ENCODE measurements at regions not wholly inside any gene's neighbourhood (a gene's known extent, or its start where the extent isn't known, plus 50 kb on each side); places are given as distances from the start of the nearest gene placed in this dataset.
A peak's percentile ranks its signal among the peaks of the same experiment; 100 is the strongest.
"Not testable (repeated sequence)": the region's sequence is repeated elsewhere in the genome, so short reads cannot be mapped to it uniquely, and the experiment has no call there.

DNA sequence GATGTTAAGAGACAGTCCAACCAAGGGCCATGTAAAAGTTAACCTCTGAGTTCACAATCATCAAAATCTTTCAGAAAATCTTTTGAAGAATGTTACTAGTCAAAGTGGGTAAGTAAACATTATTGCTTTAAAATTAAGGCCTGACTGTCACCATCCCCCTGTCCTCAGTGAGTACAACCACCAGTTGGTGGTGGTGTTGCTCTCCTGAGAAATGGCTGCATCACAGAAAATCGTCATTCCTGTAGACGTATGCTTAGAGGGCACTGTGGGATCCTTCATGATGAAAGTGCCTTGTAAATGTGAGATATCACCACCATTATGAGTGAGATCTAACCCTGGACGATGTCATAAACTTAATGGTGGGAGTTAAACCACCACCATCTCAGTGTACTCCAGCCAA, 451.2 kb downstream of the RPS29 start:
- Mint-ChIP-seq H3K9me3 (peaks cover 0 to 8% of the 10 kb centered on the region in 2 donors), H3K27me3 (no peaks in the 10 kb centered on the region), H3K4me1 (no peaks in the 10 kb centered on the region), H3K4me3 (no peak overlapping the region), H3K27ac (no peak overlapping the region), H3K36me3 (peaks cover 0 to 7% of the 10 kb centered on the region in 2 donors)
- ATAC-seq (replicated peaks) (peak; percentile 29 to 48), DNase-seq (no peak)

GRCh38 chr14:49121246-49121645, 464.9 kb downstream of the RPS29 start:
- no peak overlapping the region for H3K27ac Mint-ChIP-seq
- ATAC-seq (replicated peaks) (no peak), DNase-seq (no peak)
- H3K4me1 Mint-ChIP-seq: no peaks in the 10 kb centered on the region
- no peak overlapping the region for H3K4me3 Mint-ChIP-seq
- peaks cover 0 to 2% of the 10 kb centered on the region in 2 donors for H3K9me3 Mint-ChIP-seq
- H3K36me3 Mint-ChIP-seq: no peaks in the 10 kb centered on the region
- H3K27me3 Mint-ChIP-seq: no peaks in the 10 kb centered on the region

- H3K4me3 Mint-ChIP-seq: no peak overlapping the region
- H3K36me3 Mint-ChIP-seq: no peaks in the 10 kb centered on the region
- H3K4me1 Mint-ChIP-seq: peaks cover 11 to 19% of the 10 kb centered on the region in 2 donors
- ATAC-seq (replicated peaks) (no peak), DNase-seq (no peak)
- H3K27ac Mint-ChIP-seq: no peak overlapping the region
- H3K27me3 Mint-ChIP-seq: peaks cover 4 to 7% of the 10 kb centered on the region in 2 donors
- no peaks in the 10 kb centered on the region for H3K9me3 Mint-ChIP-seq
Measured at GRCh38 chr14:49114161-49114893, 471.9 kb downstream of the RPS29 start.

DNA sequence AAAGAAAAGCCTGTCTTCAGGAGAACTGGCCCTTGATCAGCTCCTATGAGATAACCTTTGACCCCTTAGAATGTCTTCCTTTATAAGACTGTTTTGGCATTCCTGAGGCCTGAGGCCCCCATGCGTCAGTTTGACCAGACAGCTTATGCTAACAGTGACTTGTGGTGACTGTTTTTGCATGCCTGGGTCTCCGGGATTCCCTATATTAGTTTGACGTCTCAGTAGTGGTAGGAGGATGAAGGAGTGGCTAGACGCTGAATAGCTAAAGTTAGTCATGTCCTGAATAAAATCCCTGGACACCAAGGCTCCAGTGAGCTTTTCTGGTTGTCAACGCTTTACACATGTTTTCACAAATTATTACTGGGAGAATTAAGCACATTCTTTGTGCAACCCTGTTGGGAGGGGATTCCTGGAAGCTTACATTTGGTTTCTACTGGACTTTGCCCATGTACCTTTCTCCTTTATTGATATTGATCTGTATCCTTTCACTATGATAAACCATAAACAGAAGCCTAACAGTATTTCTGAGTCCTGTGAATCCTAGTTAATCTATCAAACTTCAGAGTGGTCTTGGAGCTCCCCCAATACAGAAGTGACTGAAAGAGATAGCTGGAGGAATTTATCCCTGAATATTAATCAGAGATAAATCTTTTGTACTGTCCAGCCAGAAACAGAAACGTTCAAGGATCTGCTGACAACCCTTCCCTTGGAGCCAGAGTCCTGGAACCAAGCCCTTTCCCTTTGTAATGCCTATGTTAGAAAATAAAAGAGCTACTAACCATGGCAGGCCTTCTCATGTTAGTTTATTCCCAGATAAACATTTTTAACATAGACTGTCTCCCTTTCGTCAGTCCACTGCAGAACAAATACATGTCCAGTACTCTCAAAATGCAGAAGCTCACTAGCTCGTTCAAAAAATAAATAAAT, 479.2 kb downstream of the RPS29 start:
- DNase-seq: no peak
- H3K36me3 Mint-ChIP-seq: peaks cover 0 to 3% of the 10 kb centered on the region in 2 donors
- H3K4me3 Mint-ChIP-seq: no peak overlapping the region
- peaks cover 2 to 4% of the 10 kb centered on the region in 2 donors for H3K9me3 Mint-ChIP-seq
- H3K4me1 Mint-ChIP-seq: peaks cover 8 to 11% of the 10 kb centered on the region in 2 donors
- H3K27me3 Mint-ChIP-seq: peaks cover 0 to 7% of the 10 kb centered on the region in 2 donors
- no peak overlapping the region for H3K27ac Mint-ChIP-seq
- ATAC-seq (replicated peaks): no peak

DNA sequence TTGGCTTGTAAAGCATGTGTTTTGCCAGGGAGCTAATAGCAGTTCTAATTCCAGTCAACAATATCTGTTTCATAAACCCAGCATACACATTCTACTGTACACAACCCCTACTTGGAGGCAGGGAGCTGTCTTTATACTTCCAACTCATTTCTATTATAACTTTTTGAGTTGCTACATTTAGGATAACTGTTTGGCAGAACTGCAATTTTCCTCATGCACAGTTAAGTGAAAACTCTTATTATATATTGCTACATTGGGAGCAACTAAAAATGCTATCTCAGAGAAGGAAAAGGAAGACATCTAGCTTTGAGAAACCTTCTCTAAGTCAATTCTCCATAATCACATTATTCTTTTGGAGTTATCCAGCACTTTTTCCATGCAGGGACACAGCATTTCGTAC, 480.2 kb downstream of the RPS29 start:
- Mint-ChIP-seq H3K4me1 (peaks cover under 1 to 1% of the 10 kb centered on the region in 2 donors), H3K4me3 (no peak overlapping the region), H3K27ac (no peak overlapping the region), H3K36me3 (peaks cover 0 to 3% of the 10 kb centered on the region in 2 donors), H3K9me3 (peaks cover 2 to 4% of the 10 kb centered on the region in 2 donors), H3K27me3 (peaks cover 0 to under 1% of the 10 kb centered on the region in 2 donors)
- ATAC-seq (replicated peaks) (no peak), DNase-seq (no peak)

GRCh38 chr14:49105512-49105911, 480.7 kb downstream of the RPS29 start:
- DNase-seq: no peak
- Mint-ChIP-seq H3K27me3 (no peaks in the 10 kb centered on the region), H3K27ac (no peak overlapping the region), H3K4me1 (peaks cover 0 to 1% of the 10 kb centered on the region in 2 donors), H3K9me3 (peaks cover 2 to 4% of the 10 kb centered on the region in 2 donors), H3K36me3 (peaks cover 0 to 3% of the 10 kb centered on the region in 2 donors), H3K4me3 (no peak overlapping the region)
- ATAC-seq (replicated peaks): no peak

GRCh38 chr14:49092345-49092744, 493.8 kb downstream of the RPS29 start:
- DNase-seq (no peak), ATAC-seq (replicated peaks) (no peak)
- no peak overlapping the region for H3K27ac Mint-ChIP-seq
- H3K27me3 Mint-ChIP-seq: peaks cover 0 to 4% of the 10 kb centered on the region in 2 donors
- H3K4me1 Mint-ChIP-seq: peaks cover 0 to 4% of the 10 kb centered on the region in 2 donors
- H3K4me3 Mint-ChIP-seq: no peak overlapping the region
- no peaks in the 10 kb centered on the region for H3K9me3 Mint-ChIP-seq
- no peaks in the 10 kb centered on the region for H3K36me3 Mint-ChIP-seq

- H3K27ac Mint-ChIP-seq: no peak overlapping the region
Measured at GRCh38 chr14:49089107-49089506, 497.1 kb downstream of the RPS29 start.

DNA sequence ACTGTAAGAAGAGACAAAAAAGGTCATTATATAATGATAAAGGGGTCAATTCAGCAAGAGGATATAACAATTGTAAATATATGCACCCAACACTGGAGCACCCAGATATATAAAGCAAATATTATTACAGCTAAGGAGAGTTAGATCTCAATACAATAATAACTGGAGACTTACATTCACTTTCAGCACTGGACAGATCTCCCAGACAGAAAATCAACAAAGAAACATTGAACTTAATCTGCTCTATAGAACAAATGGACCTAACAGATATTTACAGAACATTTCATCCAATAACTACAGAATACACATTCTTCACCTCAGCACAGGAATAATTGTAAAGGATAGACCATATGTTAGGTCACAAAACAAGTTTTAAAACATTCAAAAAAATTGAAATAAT, 512.9 kb downstream of the RPS29 start:
- H3K27me3 Mint-ChIP-seq: peaks cover 0 to 14% of the 10 kb centered on the region in 2 donors
- peaks cover 5 to 13% of the 10 kb centered on the region in 2 donors for H3K9me3 Mint-ChIP-seq

More at GRCh38 chr14:49089107-49089506, 497.1 kb downstream of the RPS29 start:
- DNase-seq (no peak), ATAC-seq (replicated peaks) (no peak)
- no peaks in the 10 kb centered on the region for H3K9me3 Mint-ChIP-seq
- no peaks in the 10 kb centered on the region for H3K36me3 Mint-ChIP-seq
- H3K4me1 Mint-ChIP-seq: peaks cover 0 to 4% of the 10 kb centered on the region in 2 donors
- no peak overlapping the region for H3K4me3 Mint-ChIP-seq
- H3K27me3 Mint-ChIP-seq: peaks cover 0 to 4% of the 10 kb centered on the region in 2 donors

GRCh38 chr14:49058511-49058910, 527.7 kb downstream of the RPS29 start:
- Mint-ChIP-seq H3K36me3 (no peaks in the 10 kb centered on the region), H3K4me1 (peaks cover 0 to 5% of the 10 kb centered on the region in 2 donors), H3K27me3 (peaks cover 0 to 16% of the 10 kb centered on the region in 2 donors), H3K27ac (no peak overlapping the region), H3K4me3 (no peak overlapping the region), H3K9me3 (peaks cover 0 to 1% of the 10 kb centered on the region in 2 donors)
- ATAC-seq (replicated peaks) (no peak), DNase-seq (no peak)

More for the DNA sequence above, 512.9 kb downstream of the RPS29 start:
- DNase-seq; H3K36me3 Mint-ChIP-seq; H3K4me1 Mint-ChIP-seq; ATAC-seq (replicated peaks); H3K27ac Mint-ChIP-seq; H3K4me3 Mint-ChIP-seq: not testable (repeated sequence)

- ATAC-seq (replicated peaks) (no peak), DNase-seq (no peak)
- H3K4me1 Mint-ChIP-seq: peaks cover 0 to 5% of the 10 kb centered on the region in 2 donors
- H3K4me3 Mint-ChIP-seq: no peak overlapping the region
- H3K27me3 Mint-ChIP-seq: peaks cover 0 to 14% of the 10 kb centered on the region in 2 donors
- peaks cover 0 to 1% of the 10 kb centered on the region in 2 donors for H3K9me3 Mint-ChIP-seq
- H3K27ac Mint-ChIP-seq: no peak overlapping the region
- H3K36me3 Mint-ChIP-seq: no peaks in the 10 kb centered on the region
Measured at GRCh38 chr14:49057838-49058510, 528.2 kb downstream of the RPS29 start.

DNA sequence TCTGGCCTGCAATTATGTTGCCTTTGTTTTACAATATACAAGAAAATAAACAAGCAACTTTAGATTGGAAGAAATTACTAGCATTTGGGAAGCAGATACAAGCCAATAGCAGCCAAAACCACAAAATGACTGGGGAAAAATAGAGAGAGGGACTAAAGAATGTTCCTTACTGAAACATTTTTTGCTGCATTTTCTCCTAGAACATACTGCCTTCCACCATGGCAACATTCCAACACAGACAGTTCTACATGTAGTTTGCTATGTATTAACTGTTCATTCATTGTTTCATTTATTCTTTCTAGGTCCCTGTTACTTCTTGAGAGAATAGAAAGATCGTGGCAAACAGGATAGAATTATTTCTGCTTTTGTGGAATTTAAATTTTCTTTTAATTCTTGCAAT, 530.2 kb downstream of the RPS29 start:
- DNase-seq: no peak
- Mint-ChIP-seq H3K9me3 (no peaks in the 10 kb centered on the region), H3K27ac (no peak overlapping the region), H3K4me1 (peaks cover 0 to 5% of the 10 kb centered on the region in 2 donors), H3K36me3 (no peaks in the 10 kb centered on the region), H3K27me3 (peaks cover 0 to 6% of the 10 kb centered on the region in 2 donors), H3K4me3 (no peak overlapping the region)
- ATAC-seq (replicated peaks): no peak

DNA sequence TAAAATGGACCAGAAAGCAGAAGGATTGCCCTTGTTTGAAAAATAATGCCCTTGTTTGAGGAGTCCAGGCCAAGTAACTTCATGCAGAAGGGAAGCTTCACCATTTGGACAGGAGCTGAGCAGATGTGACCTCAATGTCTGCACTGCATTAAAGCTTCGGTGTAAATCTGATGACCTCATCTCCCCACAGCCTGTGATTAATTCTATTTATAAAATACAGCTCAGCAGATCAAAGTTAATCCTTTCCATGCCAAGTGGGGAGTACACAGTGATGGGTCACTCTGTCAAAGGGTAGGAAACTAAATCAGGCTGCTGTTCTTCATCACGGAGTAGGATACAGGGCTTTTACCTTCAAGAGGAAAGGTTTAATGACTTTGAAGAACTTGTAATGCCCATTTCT, 533.7 kb downstream of the RPS29 start:
- no peak overlapping the region for H3K27ac Mint-ChIP-seq
- H3K4me3 Mint-ChIP-seq: no peak overlapping the region
- DNase-seq: no peak
- ATAC-seq (replicated peaks): no peak
- H3K9me3 Mint-ChIP-seq: no peaks in the 10 kb centered on the region
- no peaks in the 10 kb centered on the region for H3K27me3 Mint-ChIP-seq
- H3K36me3 Mint-ChIP-seq: no peaks in the 10 kb centered on the region
- peaks cover 10 to 21% of the 10 kb centered on the region in 2 donors for H3K4me1 Mint-ChIP-seq

Measured in stimulated activated naive B cell treated with anti-CD40 and anti-IgM and Interleukin-4, amounts not matched to agents 10 μg/mL and 1 μg/mL and 100 μg/mL, for 72 hours (primary cell).